22Rv1 (cell line): ENCODE measurements at regions not wholly inside any gene's neighbourhood (a gene's known extent, or its start where the extent isn't known, plus 50 kb on each side); places are given as distances from the start of the nearest gene placed in this dataset.

Experiments
- ZFX ChIP-seq: fragments of 450-650 bp; IDR thresholded peaks from 2 replicates; pipeline ENCODE4 v1.6.1; 2017; ENCODE audit warnings: antibody characterized with exemption, borderline replicate concordance
- TF ChIP-seq, protein P1 (sequence below): fragments of 450-650 bp; IDR thresholded peaks from 2 replicates; pipeline ENCODE4 v1.5.1; 2017; ENCODE audit warnings: mild to moderate bottlenecking

DNA sequence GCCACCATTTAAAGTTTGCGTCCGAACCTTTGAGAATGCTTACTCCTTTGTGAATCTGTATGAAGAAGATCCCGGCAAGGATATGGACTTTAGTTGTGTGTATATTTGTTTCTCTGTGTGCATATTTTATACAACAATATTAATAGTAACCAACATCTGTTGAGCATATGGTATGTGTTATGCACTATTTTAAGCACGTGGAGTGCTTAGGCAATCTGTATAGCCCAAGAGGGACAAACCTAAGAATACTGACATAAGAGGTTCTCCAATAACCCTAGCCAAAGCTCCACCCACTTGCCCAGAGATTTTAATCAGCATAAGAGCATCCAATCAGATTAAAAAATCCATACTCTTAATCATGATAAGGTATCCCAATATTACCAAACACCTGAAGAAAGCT lies 92.7 kb downstream of the MAB21L3 start:
- TF ChIP-seq, protein P1, sequence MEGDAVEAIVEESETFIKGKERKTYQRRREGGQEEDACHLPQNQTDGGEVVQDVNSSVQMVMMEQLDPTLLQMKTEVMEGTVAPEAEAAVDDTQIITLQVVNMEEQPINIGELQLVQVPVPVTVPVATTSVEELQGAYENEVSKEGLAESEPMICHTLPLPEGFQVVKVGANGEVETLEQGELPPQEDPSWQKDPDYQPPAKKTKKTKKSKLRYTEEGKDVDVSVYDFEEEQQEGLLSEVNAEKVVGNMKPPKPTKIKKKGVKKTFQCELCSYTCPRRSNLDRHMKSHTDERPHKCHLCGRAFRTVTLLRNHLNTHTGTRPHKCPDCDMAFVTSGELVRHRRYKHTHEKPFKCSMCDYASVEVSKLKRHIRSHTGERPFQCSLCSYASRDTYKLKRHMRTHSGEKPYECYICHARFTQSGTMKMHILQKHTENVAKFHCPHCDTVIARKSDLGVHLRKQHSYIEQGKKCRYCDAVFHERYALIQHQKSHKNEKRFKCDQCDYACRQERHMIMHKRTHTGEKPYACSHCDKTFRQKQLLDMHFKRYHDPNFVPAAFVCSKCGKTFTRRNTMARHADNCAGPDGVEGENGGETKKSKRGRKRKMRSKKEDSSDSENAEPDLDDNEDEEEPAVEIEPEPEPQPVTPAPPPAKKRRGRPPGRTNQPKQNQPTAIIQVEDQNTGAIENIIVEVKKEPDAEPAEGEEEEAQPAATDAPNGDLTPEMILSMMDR: no peak
- TF ChIP-seq ZFX: no peak
